HG03280 (cell line): ENCODE measurements at regions not wholly inside any gene's neighbourhood (a gene's known extent, or its start where the extent isn't known, plus 50 kb on each side); places are given as distances from the start of the nearest gene placed in this dataset.

Experiments used
- ATAC-seq: cut with Tn5 transposase; IDR thresholded peaks from one replicate; pipeline ENCODE4 v1.9.1; 2021; ENCODE audit warnings: mild to moderate bottlenecking, moderate library complexity; ENCODE audit not compliant: unreplicated experiment

GRCh38 chr22:48607901-48608662, 1219.6 kb downstream of the BRD1 start:
- no peak for ATAC-seq

GRCh38 chr22:48606684-48607307, 1220.9 kb downstream of the BRD1 start:
- no peak for ATAC-seq

- ATAC-seq = no peak
These were observed 1221.7 kb downstream of the BRD1 start for GRCh38 chr22:48605856-48606481.

GRCh38 chr22:48605125-48605524, 1222.5 kb downstream of the BRD1 start:
- ATAC-seq = no peak

- no peak for ATAC-seq
These were observed 1223.9 kb downstream of the BRD1 start for GRCh38 chr22:48603621-48604320.

GRCh38 chr22:48602805-48603518, 1224.7 kb downstream of the BRD1 start:
- ATAC-seq = no peak

GRCh38 chr22:48600681-48601080, 1227.0 kb downstream of the BRD1 start:
- ATAC-seq = no peak

GRCh38 chr22:48600171-48600570, 1227.5 kb downstream of the BRD1 start:
- no peak for ATAC-seq

GRCh38 chr22:48599346-48599745, 1228.3 kb downstream of the BRD1 start:
- no peak for ATAC-seq

- no peak for ATAC-seq
These were observed 1231.4 kb downstream of the BRD1 start for GRCh38 chr22:48596111-48596850.

- no peak for ATAC-seq
These were observed 1232.2 kb downstream of the BRD1 start for GRCh38 chr22:48595511-48595905.

- ATAC-seq = no peak
These were observed 1232.7 kb downstream of the BRD1 start for GRCh38 chr22:48594757-48595510.

- ATAC-seq = no peak
These were observed 1233.5 kb downstream of the BRD1 start for GRCh38 chr22:48594016-48594756.

- no peak for ATAC-seq
These were observed 1234.1 kb downstream of the BRD1 start for GRCh38 chr22:48593551-48593950.

GRCh38 chr22:48592931-48593330, 1234.7 kb downstream of the BRD1 start:
- no peak for ATAC-seq

GRCh38 chr22:48592488-48592887, 1235.2 kb downstream of the BRD1 start:
- no peak for ATAC-seq

- no peak for ATAC-seq
These were observed 1235.7 kb downstream of the BRD1 start for GRCh38 chr22:48592066-48592345.

- ATAC-seq = no peak
These were observed 1236.2 kb downstream of the BRD1 start for GRCh38 chr22:48591286-48592065.
